ENCODE measurements at regions not wholly inside any gene's neighbourhood (a gene's known extent, or its start where the extent isn't known, plus 50 kb on each side); places are given as distances from the start of the nearest gene placed in this dataset.

GRCh38 chr4:63171341-63171740 is 1237.9 kb downstream of the TECRL start:
- no peak overlapping the region for H3K27ac ChIP-seq
- TF ChIP-seq ZFX (IDR thresholded peaks at IDR 0.05), result no peak
- TF ChIP-seq, protein P1, sequence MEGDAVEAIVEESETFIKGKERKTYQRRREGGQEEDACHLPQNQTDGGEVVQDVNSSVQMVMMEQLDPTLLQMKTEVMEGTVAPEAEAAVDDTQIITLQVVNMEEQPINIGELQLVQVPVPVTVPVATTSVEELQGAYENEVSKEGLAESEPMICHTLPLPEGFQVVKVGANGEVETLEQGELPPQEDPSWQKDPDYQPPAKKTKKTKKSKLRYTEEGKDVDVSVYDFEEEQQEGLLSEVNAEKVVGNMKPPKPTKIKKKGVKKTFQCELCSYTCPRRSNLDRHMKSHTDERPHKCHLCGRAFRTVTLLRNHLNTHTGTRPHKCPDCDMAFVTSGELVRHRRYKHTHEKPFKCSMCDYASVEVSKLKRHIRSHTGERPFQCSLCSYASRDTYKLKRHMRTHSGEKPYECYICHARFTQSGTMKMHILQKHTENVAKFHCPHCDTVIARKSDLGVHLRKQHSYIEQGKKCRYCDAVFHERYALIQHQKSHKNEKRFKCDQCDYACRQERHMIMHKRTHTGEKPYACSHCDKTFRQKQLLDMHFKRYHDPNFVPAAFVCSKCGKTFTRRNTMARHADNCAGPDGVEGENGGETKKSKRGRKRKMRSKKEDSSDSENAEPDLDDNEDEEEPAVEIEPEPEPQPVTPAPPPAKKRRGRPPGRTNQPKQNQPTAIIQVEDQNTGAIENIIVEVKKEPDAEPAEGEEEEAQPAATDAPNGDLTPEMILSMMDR (conservative IDR thresholded peaks at IDR 0.05), result no peak

DNA sequence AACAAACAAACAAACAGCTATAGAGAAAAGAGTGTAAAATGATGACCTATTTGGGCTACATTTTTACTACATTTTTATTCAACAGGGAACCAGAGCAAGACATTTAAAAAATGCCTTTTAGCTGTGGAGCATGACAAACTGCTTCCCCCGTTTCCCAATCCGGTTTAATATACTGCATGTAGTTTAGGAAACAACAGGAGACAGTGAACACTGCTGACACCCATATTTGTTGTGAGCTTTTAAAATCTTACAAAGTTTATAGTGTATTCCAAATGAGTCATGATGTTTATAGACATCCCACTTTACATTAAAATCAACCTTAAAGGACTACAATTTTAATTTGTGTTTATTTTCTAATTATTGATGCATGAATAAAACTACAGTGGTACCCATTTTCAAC is 1238.3 kb downstream of the TECRL start:
- no peak overlapping the region for H3K27ac ChIP-seq
- TF ChIP-seq, protein P1 (conservative IDR thresholded peaks at IDR 0.05), result no peak
- TF ChIP-seq ZFX (IDR thresholded peaks at IDR 0.05), result no peak

GRCh38 chr4:63169836-63170235 is 1239.4 kb downstream of the TECRL start:
- no peak overlapping the region for H3K27ac ChIP-seq
- no peak for TF ChIP-seq ZFX (IDR thresholded peaks at IDR 0.05)
- TF ChIP-seq, protein P1 (conservative IDR thresholded peaks at IDR 0.05), result no peak

DNA sequence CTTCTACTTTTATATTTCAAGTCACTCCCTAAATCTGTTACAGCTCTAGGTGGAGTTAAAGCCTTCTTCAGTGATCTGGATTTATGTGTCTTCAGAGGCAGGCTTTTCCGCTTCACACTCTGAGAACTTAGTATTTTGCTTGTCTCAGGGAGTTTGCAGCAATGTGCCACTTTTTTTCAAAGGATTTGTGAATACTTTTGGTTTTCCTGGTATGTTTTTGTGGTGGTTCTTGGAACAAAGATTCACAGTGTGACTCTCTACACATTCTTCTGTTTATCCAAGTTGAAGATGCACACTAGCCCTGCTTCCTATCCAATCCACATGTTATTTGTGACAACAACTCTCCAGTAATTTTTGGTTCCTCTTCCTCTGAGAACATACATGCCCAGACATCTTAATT is 1253.7 kb downstream of the TECRL start:
- H3K27ac ChIP-seq, result no peak overlapping the region
- TF ChIP-seq ZFX (IDR thresholded peaks at IDR 0.05), result no peak
- TF ChIP-seq, protein P1 (conservative IDR thresholded peaks at IDR 0.05), result no peak

DNA sequence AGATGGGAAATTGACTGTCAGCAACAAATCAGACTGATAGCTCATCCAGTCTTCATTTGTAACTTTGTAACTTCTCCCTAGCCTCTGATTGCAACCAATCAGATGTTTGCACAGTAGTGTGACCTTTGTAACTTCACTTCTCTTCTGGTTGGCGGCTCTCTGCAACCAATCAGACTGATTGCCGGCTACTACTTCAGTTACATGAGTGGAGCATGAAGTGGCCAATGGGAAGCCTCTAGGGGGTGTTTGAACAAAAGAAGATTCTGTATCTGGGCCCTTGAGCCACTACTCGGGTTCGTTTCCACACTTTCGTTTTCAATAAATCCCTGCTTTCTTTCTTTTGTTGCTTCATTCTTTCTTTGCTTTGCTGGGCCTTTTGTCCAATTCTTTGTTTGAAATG is 1285.8 kb downstream of the TECRL start:
- no peak overlapping the region for H3K27ac ChIP-seq
- TF ChIP-seq, protein P1 (conservative IDR thresholded peaks at IDR 0.05), result no peak
- no peak for TF ChIP-seq ZFX (IDR thresholded peaks at IDR 0.05)

GRCh38 chr4:63122955-63123354 is 1286.3 kb downstream of the TECRL start:
- H3K27ac ChIP-seq, result no peak overlapping the region
- no peak for TF ChIP-seq ZFX (IDR thresholded peaks at IDR 0.05)
- TF ChIP-seq, protein P1 (conservative IDR thresholded peaks at IDR 0.05), result no peak

DNA sequence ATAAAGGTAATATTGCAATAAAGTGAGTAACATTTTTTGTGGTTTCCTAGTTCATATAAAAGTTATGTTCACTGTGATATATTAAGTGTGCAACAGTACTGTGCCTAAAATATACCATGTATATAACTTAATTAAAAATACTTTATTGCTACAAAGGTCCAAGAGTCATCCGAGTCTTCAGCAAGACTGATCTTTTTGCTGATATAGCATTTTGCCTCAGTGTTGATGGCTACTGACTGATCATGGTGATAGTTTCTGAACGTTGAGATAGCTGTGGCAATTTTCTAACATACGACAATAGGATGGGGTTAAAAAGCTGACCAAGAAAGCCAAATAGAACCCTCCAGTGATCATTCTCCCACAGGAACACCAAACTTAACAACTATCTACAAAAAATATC is 1302.7 kb downstream of the TECRL start:
- TF ChIP-seq, protein P1 (conservative IDR thresholded peaks at IDR 0.05), result no peak
- TF ChIP-seq ZFX (IDR thresholded peaks at IDR 0.05), result no peak
- H3K27ac ChIP-seq, result no peak overlapping the region

Data from C4-2B (cell line).